Muscle of leg (tissue), 3 donors: ENCODE measurements at regions not wholly inside any gene's neighbourhood (a gene's known extent, or its start where the extent isn't known, plus 50 kb on each side); places are given as distances from the start of the nearest gene placed in this dataset.
A peak's percentile ranks its signal among the peaks of the same experiment; 100 is the strongest.

Experiments
- DNase-seq: peaks from one replicate; pipeline ENCODE4 v3.0.0; 2013
- H3K27ac ChIP-seq: one replicate; pipeline ENCODE4 v1.5.1; 2013; ENCODE audit warnings: mild to moderate bottlenecking, low read length, control low read depth
- H3K27me3 ChIP-seq: one replicate; pipeline ENCODE4 v1.6.1; 2013; ENCODE audit warnings: low read length; ENCODE audit not compliant: control insufficient read depth, insufficient read depth
- H3K36me3 ChIP-seq: one replicate; pipeline ENCODE4 v1.6.1; 2013; ENCODE audit warnings: low read length; ENCODE audit not compliant: control insufficient read depth, insufficient read depth
- H3K4me1 ChIP-seq: one replicate; pipeline ENCODE4 v1.6.1; 2013; ENCODE audit warnings: low read length; ENCODE audit not compliant: control insufficient read depth, insufficient read depth
- H3K4me3 ChIP-seq: one replicate; pipeline ENCODE4 v1.5.1; 2013; ENCODE audit warnings: low read length, control low read depth
- H3K9me3 ChIP-seq: replicated peaks from 2 replicates; pipeline ENCODE4 v1.6.1; 2013; ENCODE audit warnings: low read depth, low read length; ENCODE audit not compliant: control insufficient read depth
- WGBS: methylation state at CpG from one replicate; pipeline ENCODE4 v1.1.5; 2013; ENCODE audit warnings: missing lambda C conversion rate; ENCODE audit not compliant: insufficient coverage; 5-methylcytosine and 5-hydroxymethylcytosine counted together

- Histone ChIP-seq H3K9me3 (no peaks in the 10 kb centered on the region), H3K27ac (no peak overlapping the region), H3K27me3 (peaks cover 27% of the 10 kb centered on the region), H3K4me1 (peaks cover 27% of the 10 kb centered on the region), H3K36me3 (no peaks in the 10 kb centered on the region), H3K4me3 (no peak overlapping the region)
- peak; percentile 84 for DNase-seq
- 8% methylated on average over 11 of the region's 24 CpGs for WGBS
Observed at GRCh38 chr12:4857472-4858291, 52.0 kb upstream of the KCNA1 start.

GRCh38 chr12:4858386-4858785 is 51.3 kb upstream of the KCNA1 start:
- Histone ChIP-seq H3K27me3 (peaks cover 27% of the 10 kb centered on the region), H3K4me3 (no peak overlapping the region), H3K9me3 (no peaks in the 10 kb centered on the region), H3K4me1 (peaks cover 27% of the 10 kb centered on the region), H3K27ac (no peak overlapping the region), H3K36me3 (no peaks in the 10 kb centered on the region)
- WGBS = 32% methylated on average over 8 of the region's 9 CpGs
- no peak for DNase-seq

GRCh38 chr12:4859478-4860210 is 50.1 kb upstream of the KCNA1 start:
- H3K4me3 ChIP-seq = no peak overlapping the region
- DNase-seq = peak; percentile 59
- no peaks in the 10 kb centered on the region for H3K36me3 ChIP-seq
- no peak overlapping the region for H3K27ac ChIP-seq
- H3K4me1 ChIP-seq = peaks cover 27% of the 10 kb centered on the region
- 82% methylated on average over 3 of the region's 8 CpGs for WGBS
- peaks cover 31% of the 10 kb centered on the region for H3K27me3 ChIP-seq
- no peaks in the 10 kb centered on the region for H3K9me3 ChIP-seq
